Left lung (tissue), 4 donors: ENCODE measurements at regions not wholly inside any gene's neighbourhood (a gene's known extent, or its start where the extent isn't known, plus 50 kb on each side); places are given as distances from the start of the nearest gene placed in this dataset.

Source experiments
- ATAC-seq: fragments of 200-7000 bp; cut with Tn5 transposase; one replicate; pipeline ENCODE4 v1.9.1; 2020; ENCODE audit warnings: moderate library complexity
- DNase-seq, 4 donors: peaks; one replicate each; pipeline ENCODE4 v3.0.0-alpha.2; 2013 to 2020
- H3K27ac ChIP-seq, 2 donors: fragments of 200-600 bp; sonication (generic) in 1 of 2; one replicate each; pipeline versions ENCODE4 v1.5.0 to v1.8.0; 2020 to 2021
- H3K27me3 ChIP-seq, 2 donors: fragments of 200-600 bp; sonication (generic) in 1 of 2; one replicate each; pipeline versions ENCODE4 v1.5.0 to v1.8.0; 2020 to 2021
- H3K36me3 ChIP-seq, 2 donors: fragments of 200-600 bp; sonication (generic) in 1 of 2; one replicate each; pipeline versions ENCODE4 v1.5.0 to v1.8.0; 2020 to 2021
- H3K4me1 ChIP-seq, 2 donors: fragments of 200-600 bp; one replicate each; pipeline ENCODE4 v1.8.0; 2021
- H3K4me3 ChIP-seq, 2 donors: fragments of 200-600 bp; sonication (generic) in 1 of 2; one replicate each; pipeline versions ENCODE4 v1.5.0 to v1.8.0; 2020 to 2021; ENCODE audit warnings: mild to moderate bottlenecking in 1 of 2
- H3K9me3 ChIP-seq, 2 donors: fragments of 200-600 bp; sonication (generic) in 1 of 2; one replicate each; pipeline versions ENCODE4 v1.5.0 to v1.8.0; 2020 to 2021
- CTCF ChIP-seq, 2 donors: fragments of 200-600 bp; sonication (generic) in 1 of 2; IDR thresholded peaks; one replicate each; pipeline versions ENCODE4 v1.5.0 to v1.8.0; 2021; ENCODE audit warnings: antibody characterized with exemption in 2 of 2
- intact Hi-C, 2 donors: fragments of 100-400 bp; cut with DNase I; formaldehyde crosslinking; loops; one replicate each; pipeline versions ENCODE4 v1.11.2 to v1.14.2; 2022
- donor health status: DM: no; HTN: yes; CAD: no.
- donor health status: DM: no; HTN: no; CAD: no.

GRCh38 chr9:71541436-71541835 lies 226.9 kb downstream of the CEMIP2 start:
- H3K4me1 ChIP-seq = no peaks in the 10 kb centered on the region
- TF ChIP-seq CTCF (IDR thresholded peaks at IDR 0.05) = no peak
- H3K9me3 ChIP-seq = no peaks in the 10 kb centered on the region
- no peak for ATAC-seq
- H3K27ac ChIP-seq = no peak overlapping the region
- H3K36me3 ChIP-seq = no peaks in the 10 kb centered on the region
- no peak for DNase-seq
- intact Hi-C loops = no loop called here
- H3K4me3 ChIP-seq = no peak overlapping the region
- H3K27me3 ChIP-seq = no peaks in the 10 kb centered on the region

- Histone ChIP-seq H3K9me3 (no peaks in the 10 kb centered on the region), H3K4me1 (no peaks in the 10 kb centered on the region), H3K27ac (no peak overlapping the region), H3K4me3 (no peak overlapping the region), H3K36me3 (no peaks in the 10 kb centered on the region), H3K27me3 (no peaks in the 10 kb centered on the region)
- DNase-seq (peak in 1 of 4 donors; percentile 71), ATAC-seq (no peak)
- no peak for TF ChIP-seq CTCF (IDR thresholded peaks at IDR 0.05)
- intact Hi-C loops = no loop called here
Observed at GRCh38 chr9:71524996-71525580, 243.2 kb downstream of the CEMIP2 start.

- H3K27me3 ChIP-seq = no peaks in the 10 kb centered on the region
- intact Hi-C loops = no loop called here
- no peaks in the 10 kb centered on the region for H3K36me3 ChIP-seq
- no peak overlapping the region for H3K27ac ChIP-seq
- ATAC-seq = no peak
- H3K4me3 ChIP-seq = no peak overlapping the region
- TF ChIP-seq CTCF (IDR thresholded peaks at IDR 0.05) = no peak
- H3K9me3 ChIP-seq = no peaks in the 10 kb centered on the region
- DNase-seq = no peak
- H3K4me1 ChIP-seq = no peaks in the 10 kb centered on the region
Observed at GRCh38 chr9:71524516-71524915, 243.8 kb downstream of the CEMIP2 start.

GRCh38 chr9:71521132-71521531 lies 247.2 kb downstream of the CEMIP2 start:
- H3K27ac ChIP-seq = no peak overlapping the region
- intact Hi-C loops = no loop called here
- no peak for TF ChIP-seq CTCF (IDR thresholded peaks at IDR 0.05)
- no peaks in the 10 kb centered on the region for H3K9me3 ChIP-seq
- H3K27me3 ChIP-seq = no peaks in the 10 kb centered on the region
- no peak for DNase-seq
- H3K36me3 ChIP-seq = no peaks in the 10 kb centered on the region
- H3K4me3 ChIP-seq = no peak overlapping the region
- no peak for ATAC-seq
- H3K4me1 ChIP-seq = no peaks in the 10 kb centered on the region

GRCh38 chr9:71519098-71519696 lies 249.1 kb downstream of the CEMIP2 start:
- intact Hi-C loops = no loop called here
- peak; percentile 49 for ATAC-seq
- Histone ChIP-seq H3K27me3 (no peaks in the 10 kb centered on the region), H3K4me1 (no peaks in the 10 kb centered on the region), H3K9me3 (no peaks in the 10 kb centered on the region), H3K4me3 (no peak overlapping the region), H3K27ac (no peak overlapping the region), H3K36me3 (no peaks in the 10 kb centered on the region)
- DNase-seq = peak in 1 of 4 donors; percentile 1
- no peak for TF ChIP-seq CTCF (IDR thresholded peaks at IDR 0.05)
